CD1c-positive myeloid dendritic cell (primary cell): ENCODE measurements at regions not wholly inside any gene's neighbourhood (a gene's known extent, or its start where the extent isn't known, plus 50 kb on each side); places are given as distances from the start of the nearest gene placed in this dataset.

Source experiments
- DNase-seq: peaks from one replicate; pipeline ENCODE4 v3.0.0-alpha.2; 2016; ENCODE audit errors: extremely low spot score

- DNase-seq: no peak
Observed at GRCh38 chr14:101193845-101194372, 290.4 kb upstream of the RTL1 start.

- DNase-seq: no peak
Observed at GRCh38 chr14:101194373-101195308, 291.1 kb upstream of the RTL1 start.

- DNase-seq: no peak
Observed at GRCh38 chr14:101195309-101195901, 291.9 kb upstream of the RTL1 start.

DNA sequence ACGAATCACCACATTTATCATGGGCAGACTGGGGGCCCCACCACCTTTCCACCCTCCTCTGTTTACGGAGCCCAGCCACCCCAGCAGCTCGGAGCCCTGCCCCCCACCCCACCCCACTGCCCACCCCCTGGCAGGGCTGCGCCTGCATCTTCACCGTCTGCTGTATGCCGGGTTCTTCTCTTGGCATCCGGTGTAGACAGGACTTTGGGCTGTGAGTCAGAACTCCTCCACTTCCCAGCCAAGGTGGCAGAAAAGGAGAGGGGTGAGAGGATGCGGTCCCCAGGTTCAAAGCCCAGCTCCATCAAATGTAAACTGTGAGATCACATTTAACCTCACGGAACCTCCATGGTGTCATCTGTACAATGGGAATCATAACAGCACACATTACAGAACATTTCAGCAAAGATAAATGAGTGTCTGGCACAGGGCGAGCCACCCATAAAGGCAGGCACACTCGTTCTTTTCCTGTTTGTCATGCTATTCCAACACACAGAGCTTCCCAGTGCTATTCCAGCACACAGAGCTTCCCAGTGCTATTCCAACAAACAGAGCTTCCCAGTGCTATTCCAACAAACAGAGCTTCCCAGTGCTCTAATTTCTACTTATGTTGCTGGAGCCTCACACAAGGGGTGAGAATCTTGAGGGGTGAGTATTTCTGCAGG lies 292.7 kb upstream of the RTL1 start:
- no peak for DNase-seq

- DNase-seq: no peak
Observed at GRCh38 chr14:101196795-101197590, 293.5 kb upstream of the RTL1 start.

DNA sequence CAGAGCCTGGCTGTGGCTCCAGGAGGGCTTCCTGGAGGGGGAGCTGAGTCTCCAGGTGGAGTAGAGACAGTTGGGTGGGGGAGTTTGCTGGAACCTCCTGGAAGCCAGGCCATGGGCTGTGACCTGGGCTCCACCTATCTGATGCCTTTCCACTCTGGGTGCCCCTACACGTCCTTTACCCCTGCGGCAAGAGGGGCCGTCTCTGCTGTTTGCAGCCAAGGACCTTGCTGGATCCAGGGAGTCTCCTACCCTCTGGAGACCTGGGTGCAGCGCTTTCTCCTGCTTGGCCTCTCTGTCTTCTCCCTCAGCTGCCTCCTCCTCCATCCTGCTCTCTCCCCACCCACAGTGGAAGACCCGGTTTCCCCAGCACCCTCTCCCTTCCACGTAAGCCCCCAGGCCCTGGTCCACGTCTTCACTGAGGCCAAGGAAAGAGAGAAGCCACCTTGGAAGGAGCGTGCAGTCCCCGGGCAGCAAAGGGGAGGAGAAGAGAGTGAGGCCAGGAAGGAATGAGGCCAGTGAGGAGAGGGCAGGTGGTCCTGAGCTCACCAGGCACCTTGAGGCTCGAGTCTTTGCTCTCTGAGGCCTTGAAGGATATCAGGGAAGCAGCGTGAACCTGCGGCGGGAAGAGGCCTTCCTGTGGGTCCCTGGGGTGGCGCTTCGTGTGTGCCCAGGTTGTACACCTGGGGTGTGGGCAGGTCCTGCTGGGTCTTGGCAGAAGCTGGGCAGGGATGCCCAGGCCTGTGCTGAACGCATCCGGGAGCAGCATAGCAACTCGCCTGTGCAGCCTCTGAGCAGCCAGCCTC lies 294.3 kb upstream of the RTL1 start:
- no peak for DNase-seq

DNA sequence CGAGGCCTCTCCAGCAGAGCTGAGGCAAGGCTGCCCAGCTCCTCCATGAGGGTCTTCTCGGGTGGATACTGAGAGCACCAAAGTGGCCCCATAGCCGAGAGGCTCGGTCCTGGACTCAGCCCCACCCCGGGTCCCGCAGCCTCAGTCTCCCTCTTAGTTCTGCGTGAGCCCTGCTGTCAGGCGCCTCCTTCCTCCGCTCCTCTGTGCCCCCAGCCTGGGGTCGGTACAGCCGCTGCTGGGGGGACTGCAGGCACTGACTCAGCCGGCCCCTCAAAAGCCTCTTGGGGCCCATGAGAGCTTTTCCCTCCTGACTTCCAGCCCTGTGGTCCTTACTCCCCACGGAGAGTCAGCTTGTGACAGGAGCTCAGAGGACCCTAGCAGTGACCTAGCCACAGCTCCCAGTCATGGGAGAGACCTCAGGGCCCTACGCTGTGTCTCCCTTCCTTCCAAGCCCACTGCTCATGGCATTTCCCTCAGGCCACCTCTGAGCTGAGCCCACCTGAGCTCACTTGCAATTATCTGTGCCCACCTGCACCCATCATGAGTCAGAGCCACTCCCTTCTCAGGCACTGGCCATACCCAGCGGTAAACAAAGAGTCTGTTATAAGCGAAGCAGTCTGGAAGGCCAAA lies 295.0 kb upstream of the RTL1 start:
- no peak for DNase-seq

DNA sequence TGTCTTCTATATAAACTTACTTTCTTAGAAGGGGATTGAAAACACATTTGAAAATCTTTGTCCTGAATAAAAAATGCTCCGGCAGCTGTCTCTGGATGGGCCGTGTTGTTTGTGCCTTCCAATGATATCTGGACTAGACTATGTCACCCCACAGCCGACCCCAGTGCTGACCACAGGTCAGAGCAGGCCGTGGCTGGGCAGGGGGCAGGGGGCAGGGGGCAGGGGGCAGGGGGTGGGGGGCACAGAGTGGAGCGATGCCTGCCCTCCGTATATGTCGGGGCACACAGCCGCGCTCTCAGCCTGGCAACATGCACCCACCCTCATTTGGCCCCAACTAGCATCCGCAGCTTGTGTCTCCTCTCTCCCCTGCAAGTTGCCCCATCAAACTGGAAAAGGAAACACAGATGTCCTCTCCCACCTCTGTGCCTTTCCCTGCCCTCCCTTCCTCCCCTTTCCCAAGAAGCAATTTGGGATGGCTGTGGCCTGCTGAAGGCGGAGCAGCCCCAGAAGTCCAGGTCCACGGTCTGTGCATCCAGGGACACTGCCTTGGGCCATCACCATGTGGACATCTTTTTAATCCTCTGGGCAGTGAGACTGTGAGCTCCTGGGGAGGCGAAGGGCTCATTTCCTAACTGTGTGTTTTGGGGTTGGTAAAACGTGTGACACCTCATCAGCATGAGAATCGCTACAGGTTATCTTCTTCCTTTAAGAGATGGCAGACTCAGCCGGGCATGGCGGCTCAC lies 295.7 kb upstream of the RTL1 start:
- DNase-seq: no peak

DNA sequence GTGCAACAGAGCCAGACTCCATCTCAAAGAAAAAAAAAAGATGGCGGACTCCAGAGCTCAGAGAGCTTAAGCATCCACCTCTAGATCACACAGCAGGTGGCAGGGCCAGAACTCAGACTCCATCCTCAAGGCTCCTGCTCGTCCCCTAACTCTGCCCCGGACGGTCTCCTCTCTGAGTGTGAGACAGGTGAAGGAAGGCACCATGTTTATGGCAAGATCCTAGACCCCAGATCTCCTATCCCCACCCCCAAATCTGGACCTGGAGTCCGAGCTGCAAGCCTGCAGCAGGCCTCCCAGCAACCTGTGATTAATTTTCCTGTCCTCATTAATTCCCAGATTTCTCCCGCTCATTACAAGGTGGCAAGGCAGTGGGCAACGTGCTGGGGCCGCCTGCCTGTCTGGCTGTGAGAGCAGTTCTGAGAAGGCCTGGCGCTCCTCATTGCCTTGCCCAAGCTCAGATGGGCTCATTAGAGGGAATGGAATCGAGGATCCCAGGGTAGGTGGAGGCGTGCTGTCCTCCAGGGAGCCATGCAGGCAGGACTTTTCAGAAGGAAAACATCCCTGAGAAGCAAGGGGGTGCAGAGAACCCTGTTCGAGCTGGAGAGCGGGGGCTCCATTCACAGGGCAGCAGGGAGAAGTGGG lies 296.6 kb upstream of the RTL1 start:
- DNase-seq: no peak

GRCh38 chr14:101200650-101201516 lies 297.4 kb upstream of the RTL1 start:
- DNase-seq: no peak

- no peak for DNase-seq
Observed at GRCh38 chr14:101201535-101202151, 298.1 kb upstream of the RTL1 start.

DNA sequence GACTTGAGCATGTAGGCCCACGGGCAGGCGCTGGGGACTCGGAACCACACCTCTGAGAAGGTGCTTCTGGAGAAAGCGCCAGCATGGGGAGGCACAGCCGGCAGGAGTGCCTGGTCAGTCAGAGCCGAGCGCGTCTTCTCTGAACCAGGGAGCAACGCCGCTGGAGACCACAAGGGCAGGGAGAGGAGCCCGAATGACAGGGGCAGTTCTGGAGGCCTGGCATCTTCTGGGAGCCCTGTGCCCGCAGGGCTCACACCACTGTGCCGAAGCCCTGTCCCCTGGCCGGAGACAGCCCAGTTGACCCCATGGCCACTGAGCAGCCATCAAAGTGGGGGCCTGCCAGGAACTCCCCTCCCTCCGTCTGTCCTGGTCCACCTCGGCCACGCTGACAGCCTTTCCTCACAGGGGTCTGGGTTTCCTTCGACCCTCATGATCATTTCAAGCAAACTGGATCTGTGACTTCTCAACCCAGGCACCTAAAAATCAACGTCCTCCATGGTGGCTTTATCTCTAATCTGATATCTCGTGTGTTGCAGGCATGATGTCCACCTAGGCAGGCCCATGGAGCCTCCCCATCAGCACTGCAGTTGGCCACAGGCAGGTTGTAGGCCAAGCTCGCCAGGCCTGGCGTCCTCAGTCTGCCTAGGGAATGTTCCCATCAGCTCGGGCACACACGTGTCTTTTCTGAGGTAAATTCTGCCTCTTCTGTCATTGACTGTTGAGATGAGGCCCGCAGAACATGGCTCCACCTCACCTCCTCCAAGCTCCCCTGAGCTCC lies 299.3 kb upstream of the RTL1 start:
- DNase-seq: no peak

DNA sequence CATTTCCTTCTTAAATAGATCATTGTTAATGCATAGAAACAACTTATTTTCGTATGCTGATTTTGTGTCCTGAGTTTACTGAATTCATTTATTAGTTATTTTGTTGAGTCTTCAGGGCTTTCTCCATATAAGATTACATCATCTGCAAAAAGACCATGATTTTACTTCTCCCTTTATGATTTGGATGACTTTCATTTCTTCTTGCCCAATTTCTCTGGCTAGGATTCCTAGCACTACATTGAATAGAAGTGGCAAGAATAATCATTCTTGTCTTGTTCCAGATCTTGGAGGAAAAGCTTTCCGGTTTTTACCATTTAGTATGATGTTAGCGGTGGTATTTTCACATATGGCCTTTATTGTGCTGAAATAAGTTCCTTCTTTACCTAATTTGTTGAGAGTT lies 303.0 kb upstream of the RTL1 start:
- no peak for DNase-seq

DNA sequence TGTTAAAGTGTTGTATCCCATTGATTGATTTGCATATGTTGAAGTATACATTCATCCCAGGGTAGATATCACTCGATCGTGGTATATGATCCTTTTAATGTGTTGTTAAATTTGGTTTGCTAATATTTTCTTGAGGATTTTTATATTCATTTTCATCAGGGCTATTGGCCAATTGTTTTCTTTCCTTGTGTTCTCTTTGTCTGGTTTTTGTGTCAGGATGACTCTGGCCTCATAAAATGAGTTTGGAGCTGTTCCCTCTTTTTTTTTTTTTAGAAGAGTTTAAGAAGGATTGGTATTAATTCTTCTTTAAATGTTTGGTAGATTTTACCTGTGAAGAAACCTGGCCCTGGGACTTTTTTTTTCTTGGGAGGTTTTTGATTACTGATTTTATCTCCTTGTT lies 303.5 kb upstream of the RTL1 start:
- no peak for DNase-seq

GRCh38 chr14:101207897-101208296 lies 304.4 kb upstream of the RTL1 start:
- no peak for DNase-seq

DNA sequence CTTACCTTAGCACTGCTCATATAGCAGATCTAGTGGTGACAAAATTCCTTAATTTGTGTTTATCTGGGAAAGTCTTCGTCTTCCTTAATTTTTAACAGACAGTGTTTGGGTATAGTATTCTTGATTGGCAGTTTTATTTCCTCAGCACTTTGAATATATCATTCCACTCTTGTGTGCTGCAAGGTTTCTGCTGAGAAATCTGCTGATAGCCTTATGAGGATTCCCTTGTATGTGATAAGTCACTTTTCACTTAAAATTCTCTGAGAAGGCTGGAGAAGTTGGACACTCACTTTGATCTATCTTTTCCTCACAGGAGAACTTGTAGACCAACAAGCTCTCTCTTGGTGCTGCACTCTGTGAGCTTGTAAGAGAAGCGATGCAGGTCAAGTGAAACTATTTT lies 306.1 kb upstream of the RTL1 start:
- no peak for DNase-seq

DNA sequence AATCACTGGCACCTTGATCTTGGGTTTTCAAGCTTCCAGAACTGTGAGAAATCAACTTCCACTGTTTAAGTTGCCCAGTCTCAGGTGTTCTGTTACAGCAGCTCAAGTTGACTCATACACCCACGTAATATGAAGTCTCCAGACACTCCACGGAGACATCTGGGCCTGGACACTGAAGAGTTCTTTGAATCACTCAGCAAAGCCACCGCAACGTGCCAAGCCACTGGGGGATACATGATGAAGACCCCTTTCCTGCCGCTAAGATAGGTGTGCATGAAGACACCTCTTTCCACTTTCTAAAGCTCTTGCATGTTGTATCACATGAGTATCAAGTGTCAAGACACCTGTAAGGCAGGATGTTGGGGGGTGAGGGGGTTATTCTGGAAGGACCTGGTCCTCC lies 311.7 kb upstream of the RTL1 start:
- no peak for DNase-seq
